LNCAP (cell line): ENCODE measurements at regions not wholly inside any gene's neighbourhood (a gene's known extent, or its start where the extent isn't known, plus 50 kb on each side); places are given as distances from the start of the nearest gene placed in this dataset.

Source experiments
- TF ChIP-seq, protein P1 (sequence below): fragments of 450-650 bp; IDR thresholded peaks from 2 replicates; pipeline ENCODE4 v1.5.1; 2017; ENCODE audit warnings: mild to moderate bottlenecking

DNA sequence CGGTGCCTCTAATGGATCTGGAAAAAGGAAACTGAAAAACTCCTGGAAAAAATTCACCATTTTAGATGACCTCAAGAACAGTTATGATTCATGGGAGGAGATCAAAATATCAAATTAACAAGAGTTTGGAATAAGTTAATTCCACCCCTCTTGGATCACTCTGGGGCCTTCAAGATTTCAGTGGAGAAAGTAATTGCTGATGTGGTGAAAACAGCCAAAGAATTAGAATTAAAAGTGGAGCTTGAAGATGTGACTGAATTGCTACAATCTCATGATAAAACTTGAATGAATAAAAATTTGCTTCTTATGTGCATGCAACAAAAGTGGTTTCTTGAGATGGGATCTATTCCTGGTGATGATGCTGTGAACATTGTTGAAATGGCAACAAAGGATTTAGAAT, 974.4 kb upstream of the GYPC start:
- TF ChIP-seq, protein P1, sequence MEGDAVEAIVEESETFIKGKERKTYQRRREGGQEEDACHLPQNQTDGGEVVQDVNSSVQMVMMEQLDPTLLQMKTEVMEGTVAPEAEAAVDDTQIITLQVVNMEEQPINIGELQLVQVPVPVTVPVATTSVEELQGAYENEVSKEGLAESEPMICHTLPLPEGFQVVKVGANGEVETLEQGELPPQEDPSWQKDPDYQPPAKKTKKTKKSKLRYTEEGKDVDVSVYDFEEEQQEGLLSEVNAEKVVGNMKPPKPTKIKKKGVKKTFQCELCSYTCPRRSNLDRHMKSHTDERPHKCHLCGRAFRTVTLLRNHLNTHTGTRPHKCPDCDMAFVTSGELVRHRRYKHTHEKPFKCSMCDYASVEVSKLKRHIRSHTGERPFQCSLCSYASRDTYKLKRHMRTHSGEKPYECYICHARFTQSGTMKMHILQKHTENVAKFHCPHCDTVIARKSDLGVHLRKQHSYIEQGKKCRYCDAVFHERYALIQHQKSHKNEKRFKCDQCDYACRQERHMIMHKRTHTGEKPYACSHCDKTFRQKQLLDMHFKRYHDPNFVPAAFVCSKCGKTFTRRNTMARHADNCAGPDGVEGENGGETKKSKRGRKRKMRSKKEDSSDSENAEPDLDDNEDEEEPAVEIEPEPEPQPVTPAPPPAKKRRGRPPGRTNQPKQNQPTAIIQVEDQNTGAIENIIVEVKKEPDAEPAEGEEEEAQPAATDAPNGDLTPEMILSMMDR: no peak

GRCh38 chr2:125681976-125682805, 973.8 kb upstream of the GYPC start:
- TF ChIP-seq, protein P1: no peak

DNA sequence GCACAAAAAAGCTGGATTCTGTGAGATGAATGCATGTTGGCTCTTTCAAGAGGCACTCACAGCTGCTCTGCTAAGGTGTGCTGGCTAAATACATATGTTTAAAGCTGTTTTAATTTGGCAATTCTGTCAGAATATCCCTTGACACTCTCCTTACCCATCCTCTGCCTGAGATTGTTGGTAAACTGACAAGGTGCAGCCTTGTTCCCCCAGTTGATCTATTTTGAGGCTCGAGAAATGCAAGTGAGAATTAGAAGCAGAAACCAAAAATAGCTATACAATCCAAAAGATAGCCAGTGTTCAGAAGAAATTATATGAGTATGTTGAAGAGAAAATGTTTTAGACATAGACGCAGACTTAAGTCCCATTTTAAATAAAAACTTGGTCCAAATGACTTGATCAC, 971.7 kb upstream of the GYPC start:
- TF ChIP-seq, protein P1: no peak

- TF ChIP-seq, protein P1: no peak
These were observed 971.0 kb upstream of the GYPC start for GRCh38 chr2:125684932-125685331.

GRCh38 chr2:125696560-125696959, 959.4 kb upstream of the GYPC start:
- TF ChIP-seq, protein P1: no peak

DNA sequence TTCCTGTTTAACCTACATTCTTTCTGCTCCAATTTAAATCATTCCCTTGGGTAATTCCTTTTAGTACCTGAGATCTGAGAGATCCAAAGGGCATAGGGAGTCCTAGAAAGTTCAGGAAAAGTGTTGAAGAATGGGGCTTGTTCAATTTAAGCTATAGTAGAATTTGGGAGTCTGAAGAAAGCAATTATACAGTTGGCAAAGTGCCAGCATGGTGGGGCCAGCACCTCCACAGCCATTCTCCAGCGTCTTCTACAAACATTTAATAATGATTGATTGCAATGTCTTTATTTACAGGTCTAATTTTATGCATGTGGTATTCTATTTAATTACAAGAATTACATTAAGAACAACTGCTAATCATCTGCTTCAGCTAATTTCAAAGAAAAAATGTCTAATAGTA, 957.7 kb upstream of the GYPC start:
- TF ChIP-seq, protein P1: no peak

DNA sequence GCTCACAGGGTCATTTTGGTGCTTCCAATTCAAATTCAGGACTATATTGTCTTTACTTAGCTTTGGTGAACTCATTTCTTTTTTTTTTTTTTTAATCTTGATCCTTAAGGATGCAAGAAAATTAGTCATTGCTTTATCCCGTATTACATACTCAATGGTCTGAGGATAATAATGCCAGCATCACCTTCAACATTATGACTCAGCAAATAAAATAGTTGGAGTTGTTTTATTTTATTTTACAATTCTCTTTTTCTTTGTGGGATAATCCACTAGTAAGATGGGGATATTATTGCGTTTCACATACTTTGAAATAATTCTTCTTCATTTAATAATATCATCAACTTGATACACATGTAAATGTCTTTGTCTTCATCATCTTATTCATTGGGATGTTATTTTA, 954.9 kb upstream of the GYPC start:
- TF ChIP-seq, protein P1: no peak
